ENCODE measurements at regions not wholly inside any gene's neighbourhood (a gene's known extent, or its start where the extent isn't known, plus 50 kb on each side); places are given as distances from the start of the nearest gene placed in this dataset.

GRCh38 chr11:11129118-11129517 is 223.9 kb downstream of the CSNK2A3 start:
- no peak for DNase-seq

GRCh38 chr11:11125618-11126017 is 227.4 kb downstream of the CSNK2A3 start:
- DNase-seq: no peak

- DNase-seq: no peak
These were observed 230.3 kb downstream of the CSNK2A3 start for GRCh38 chr11:11122749-11123148.

DNA sequence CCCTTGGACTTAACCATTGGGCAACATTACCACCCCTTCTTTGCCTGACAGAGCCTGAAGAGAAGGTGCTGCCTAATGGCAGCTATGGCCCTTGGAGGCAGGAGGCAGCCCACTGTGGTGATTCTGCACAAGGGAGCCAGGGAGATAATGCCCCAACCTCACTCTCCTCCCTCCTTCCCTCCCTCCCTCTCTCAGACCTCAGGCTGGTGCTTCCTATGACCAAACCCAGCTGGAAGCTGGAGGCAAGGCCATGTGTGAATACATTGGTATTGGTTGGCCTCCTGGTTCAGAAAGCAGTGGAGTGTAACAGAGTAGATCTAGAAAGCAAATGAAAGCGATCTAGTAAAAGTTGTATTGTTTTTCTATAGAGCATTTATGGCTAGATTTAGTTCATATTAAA is 233.1 kb downstream of the CSNK2A3 start:
- DNase-seq: no peak

DNA sequence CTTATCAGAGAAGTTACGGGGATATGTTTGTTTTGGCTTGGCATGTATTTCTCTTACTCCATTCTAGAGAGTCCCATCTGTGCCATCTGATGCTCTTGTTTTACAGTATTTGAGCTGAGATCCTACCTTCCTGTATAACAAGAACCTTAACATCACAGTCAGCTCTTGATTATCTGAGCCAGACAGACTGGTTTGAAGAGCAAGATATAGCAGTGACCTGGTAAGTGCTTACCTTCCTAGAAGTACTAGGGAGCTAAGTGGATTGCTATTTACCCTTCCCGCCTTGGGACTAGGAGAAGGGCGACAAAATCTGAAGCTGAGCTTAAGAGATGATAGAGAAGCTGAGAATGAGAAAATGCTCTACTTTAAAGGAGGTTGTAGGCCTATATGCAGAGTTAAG is 235.3 kb downstream of the CSNK2A3 start:
- DNase-seq: no peak

DNA sequence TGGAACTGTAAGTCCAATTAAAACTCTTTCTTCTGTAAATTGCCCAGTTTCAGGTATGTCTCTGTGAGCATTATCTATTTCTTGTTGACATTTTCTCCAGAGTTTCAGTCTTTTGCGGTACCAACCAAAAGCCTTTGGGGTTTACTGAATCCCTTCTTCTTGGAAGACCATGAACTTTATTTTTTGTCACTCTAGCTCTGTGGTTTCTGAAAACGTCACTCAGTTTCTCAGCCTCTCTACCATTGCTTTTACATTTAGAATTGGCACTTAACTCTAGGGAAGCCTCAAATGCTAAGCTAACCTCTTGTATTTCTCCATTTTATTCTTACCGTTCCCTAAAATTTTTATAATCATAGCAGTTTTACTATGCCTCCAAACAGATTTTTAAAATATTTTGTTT is 237.6 kb downstream of the CSNK2A3 start:
- no peak for DNase-seq

DNA sequence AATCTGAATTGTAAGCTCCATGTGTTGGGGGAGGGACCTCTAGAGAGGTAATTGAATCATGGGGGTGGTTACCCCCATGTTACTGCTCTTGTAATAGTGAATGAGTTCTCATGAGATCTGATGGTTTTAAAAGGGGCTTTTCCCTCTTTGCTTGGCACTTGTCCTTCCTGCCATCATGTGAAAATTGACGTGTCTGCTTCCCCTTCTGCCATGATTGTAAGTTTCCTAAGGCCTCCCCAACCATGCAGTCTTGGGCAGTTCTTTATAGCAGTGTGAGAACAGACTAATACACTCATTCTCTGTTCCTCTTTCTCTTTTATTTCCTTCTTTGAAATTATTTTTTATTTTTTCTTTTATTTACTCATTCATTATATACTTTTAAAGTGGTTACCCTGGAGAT is 239.4 kb downstream of the CSNK2A3 start:
- no peak for DNase-seq

DNA sequence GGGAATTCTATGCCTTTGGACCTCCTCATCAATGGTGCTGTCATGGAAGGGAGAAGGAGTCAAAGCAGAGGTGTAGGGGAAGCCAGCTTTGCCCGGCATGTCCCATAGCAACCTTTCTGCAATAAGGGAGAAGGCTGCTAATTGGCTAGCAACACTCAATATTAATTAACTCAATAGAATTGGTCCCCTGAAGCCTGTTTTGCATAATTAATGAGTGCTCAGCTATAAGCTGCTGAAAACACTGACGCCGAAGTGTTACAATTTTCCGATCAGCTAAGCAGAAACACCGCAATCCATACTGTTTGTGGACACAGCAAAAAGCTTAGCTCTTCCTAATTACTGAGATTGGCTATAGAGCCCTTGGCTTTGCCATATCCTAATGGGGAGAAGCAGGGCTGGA is 245.0 kb downstream of the CSNK2A3 start:
- no peak for DNase-seq

- DNase-seq: no peak
These were observed 245.8 kb downstream of the CSNK2A3 start for GRCh38 chr11:11107076-11107723.

DNA sequence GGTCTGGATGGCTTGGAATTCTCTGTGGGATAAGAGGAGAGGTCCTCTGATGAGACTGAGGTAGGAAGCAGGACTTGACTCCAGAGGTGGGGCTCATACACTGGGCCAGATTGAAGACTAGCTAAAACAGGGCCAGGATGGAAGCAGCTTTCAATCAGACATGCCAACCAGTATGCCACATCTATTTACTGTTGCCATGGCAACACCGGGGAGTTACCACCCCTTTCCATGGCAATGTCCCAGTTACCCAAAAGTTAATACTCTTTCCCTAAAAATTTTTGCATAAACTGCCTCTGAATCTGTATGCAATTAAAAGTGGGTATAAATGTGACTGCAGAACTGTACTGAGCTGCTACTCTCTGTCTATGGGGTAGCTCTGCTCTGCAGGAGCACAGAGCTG is 247.5 kb upstream of the ZBED5 start:
- no peak for DNase-seq

DNA sequence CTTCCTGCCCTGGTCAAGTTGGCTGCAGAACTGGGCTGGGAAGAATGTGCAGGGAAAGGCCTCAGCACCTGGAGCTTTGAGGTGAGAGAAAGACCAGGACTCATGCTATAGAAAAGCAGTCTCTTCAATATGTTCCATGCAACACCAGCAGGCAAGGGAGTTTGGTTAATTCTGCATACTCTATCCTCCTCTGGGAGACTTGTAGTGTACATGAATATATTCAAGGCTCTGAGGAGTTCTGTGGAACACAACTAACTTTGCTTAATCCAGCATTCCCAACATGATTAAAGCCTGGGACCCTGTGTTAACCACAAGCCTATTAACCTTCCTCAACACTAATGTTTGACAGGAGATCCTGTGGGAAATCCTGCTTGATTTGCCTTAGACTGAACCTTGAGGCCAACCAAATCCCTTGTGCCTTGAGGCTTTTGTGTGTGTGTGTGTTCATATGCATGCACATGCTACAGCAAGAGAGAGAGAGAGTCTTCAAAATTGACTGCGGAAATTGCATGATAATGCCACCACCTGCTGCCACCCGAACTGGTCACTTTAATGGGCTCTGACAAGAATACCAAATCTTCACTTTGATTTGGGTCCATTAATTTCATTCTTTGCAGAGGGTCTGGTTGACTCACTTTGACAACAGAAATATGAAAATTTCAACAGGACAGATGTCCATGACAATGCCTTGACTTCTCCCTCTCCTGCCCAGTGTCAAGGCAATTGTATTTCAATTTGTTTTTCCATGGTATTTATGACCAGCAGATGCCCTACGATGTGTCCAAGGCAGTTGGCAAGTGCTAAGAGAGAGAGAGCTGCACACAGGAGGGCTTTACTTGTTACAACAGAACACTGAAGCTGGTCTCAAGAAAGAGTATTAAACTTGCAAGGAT is 238.2 kb upstream of the ZBED5 start:
- no peak for DNase-seq

DNA sequence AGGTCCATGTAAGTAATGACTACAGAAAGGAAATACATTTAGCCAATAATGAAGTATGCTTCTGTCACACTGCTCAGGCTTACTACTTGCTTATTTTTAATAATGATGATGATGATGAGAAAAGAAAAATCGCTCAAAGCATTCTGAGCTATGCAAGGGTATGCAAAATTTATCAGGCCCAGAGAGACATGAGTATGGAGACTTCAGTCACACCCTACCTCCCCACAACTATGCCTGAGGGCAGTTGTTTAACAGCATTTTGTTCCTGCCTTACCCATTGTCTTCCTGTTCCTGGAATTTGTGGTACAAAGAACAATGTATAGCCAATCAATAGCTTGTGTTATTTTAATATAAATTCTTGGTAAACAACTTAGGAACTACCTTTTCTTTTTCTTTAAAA is 232.6 kb upstream of the ZBED5 start:
- no peak for DNase-seq

GRCh38 chr11:11089805-11090204 is 232.0 kb upstream of the ZBED5 start:
- no peak for DNase-seq

- DNase-seq: no peak
These were observed 229.1 kb upstream of the ZBED5 start for GRCh38 chr11:11086979-11087378.

DNA sequence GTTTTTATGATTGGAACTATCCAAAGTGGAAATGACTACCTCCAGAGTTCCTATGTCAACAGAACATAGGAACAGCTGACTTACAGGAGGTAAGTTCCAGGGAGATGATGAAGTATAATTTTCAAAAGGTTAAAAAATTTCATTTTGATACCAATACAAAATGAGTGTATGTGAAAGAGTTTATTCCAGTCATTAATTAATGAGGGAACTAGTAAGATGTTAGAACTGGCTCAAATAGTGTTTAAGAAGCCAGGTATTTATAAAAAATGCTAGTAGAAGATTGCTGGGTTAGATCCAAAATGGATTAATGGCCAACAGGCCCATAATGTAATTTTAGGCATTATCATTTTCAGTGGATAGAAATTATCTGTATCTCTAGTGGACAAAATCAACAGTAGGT is 227.7 kb upstream of the ZBED5 start:
- no peak for DNase-seq

GRCh38 chr11:11084337-11084736 is 226.5 kb upstream of the ZBED5 start:
- no peak for DNase-seq

DNA sequence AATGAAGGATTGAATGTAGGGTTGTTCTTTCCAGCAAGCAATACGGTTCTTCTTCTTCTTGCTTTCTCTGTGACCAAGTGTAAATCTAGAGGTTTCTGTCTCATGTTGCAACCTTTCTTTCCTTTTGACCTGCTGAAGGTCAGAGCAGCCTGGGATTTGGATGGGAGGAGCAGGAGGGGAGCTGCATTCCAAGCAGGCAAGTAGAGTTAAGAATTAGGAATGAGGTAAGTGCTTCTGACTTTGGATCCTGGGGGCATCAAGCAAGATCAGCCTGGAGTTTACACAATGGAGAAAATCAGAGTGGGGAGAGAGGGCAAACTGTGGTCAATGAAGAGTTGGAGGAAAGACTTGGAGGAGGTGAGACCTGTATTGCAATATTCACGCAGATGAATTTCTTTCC is 225.6 kb upstream of the ZBED5 start:
- no peak for DNase-seq

GRCh38 chr11:11082646-11083045 is 224.8 kb upstream of the ZBED5 start:
- DNase-seq: no peak

DNA sequence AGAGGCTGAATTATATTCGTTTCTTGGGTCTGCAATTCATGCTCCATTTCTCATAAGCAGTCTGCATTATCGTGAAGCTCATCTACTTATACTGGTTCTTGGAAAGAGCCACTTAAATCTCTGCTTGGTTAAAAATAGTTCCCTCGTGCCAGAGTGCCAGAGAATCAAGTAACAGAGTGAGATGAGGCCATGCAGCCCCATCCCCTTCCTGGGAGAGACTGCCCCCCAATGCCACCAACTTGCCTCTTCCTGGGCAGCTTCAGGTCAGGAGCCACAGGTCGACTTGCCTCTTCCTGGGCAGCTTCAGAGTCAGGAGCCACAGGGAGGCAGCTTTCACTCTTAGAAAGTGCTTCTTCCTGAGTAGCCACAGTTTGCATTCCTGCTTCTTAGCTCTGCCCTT is 223.9 kb upstream of the ZBED5 start:
- DNase-seq: no peak

GRCh38 chr11:11081288-11081687 is 223.4 kb upstream of the ZBED5 start:
- DNase-seq: no peak

GRCh38 chr11:11078344-11079086 is 220.7 kb upstream of the ZBED5 start:
- DNase-seq: no peak

DNA sequence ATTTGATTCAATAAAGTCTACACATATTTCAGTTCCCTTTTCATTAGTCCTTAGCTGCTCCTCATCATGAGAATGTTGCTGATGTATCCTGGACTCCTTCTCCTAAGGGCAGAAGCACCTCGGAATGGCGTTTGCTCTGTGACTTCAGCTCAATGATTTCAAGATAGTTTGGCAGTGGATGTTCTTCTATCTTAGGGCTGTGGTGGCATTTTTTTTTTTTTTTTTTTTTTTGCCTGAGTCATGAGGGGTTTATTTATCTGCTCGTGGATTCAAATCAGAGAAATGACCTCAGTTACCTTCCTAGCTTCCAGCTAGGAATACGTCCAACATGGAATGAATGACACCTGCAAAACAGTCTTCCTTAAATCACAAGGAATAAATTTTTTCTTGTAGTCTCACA is 220.0 kb upstream of the ZBED5 start:
- DNase-seq: no peak

- no peak for DNase-seq
These were observed 219.0 kb upstream of the ZBED5 start for GRCh38 chr11:11076879-11077278.

- DNase-seq: no peak
These were observed 218.4 kb upstream of the ZBED5 start for GRCh38 chr11:11076276-11076675.
